Kidney (tissue), 13 donors: ENCODE measurements at regions not wholly inside any gene's neighbourhood (a gene's known extent, or its start where the extent isn't known, plus 50 kb on each side); places are given as distances from the start of the nearest gene placed in this dataset.

Experiments used
- DNase-seq, 5 donors: peaks; one replicate each; pipeline ENCODE4 v3.0.0-alpha.2; 2013 to 2020
- FAIRE-seq: peaks from 2 replicates; lab custom pipeline; 2012; peaks lifted over from hg19 to GRCh38; lab: Jason Lieb, UNC
- H3K27ac ChIP-seq, 2 donors: one replicate each; pipeline ENCODE4 v1.7.0; 2013; ENCODE audit warnings: low read depth in 2 of 2, low read length in 2 of 2, inconsistent platforms in 1 of 2
- H3K27me3 ChIP-seq: one replicate; pipeline ENCODE4 v1.7.1; 2013; ENCODE audit warnings: low read length, inconsistent platforms; ENCODE audit not compliant: control insufficient read depth, insufficient read depth
- H3K36me3 ChIP-seq, 3 donors: one replicate each; pipeline versions ENCODE4 v1.7.0 to v1.7.1; 2013; ENCODE audit warnings: low read length in 3 of 3, control low read depth in 1 of 3, inconsistent platforms in 1 of 3; ENCODE audit not compliant: insufficient read depth in 3 of 3, control insufficient read depth in 2 of 3
- H3K4me1 ChIP-seq, 3 donors: one replicate each; pipeline versions ENCODE4 v1.7.0 to v1.7.1; 2013; ENCODE audit warnings: low read length in 3 of 3, inconsistent platforms in 1 of 3, low read depth in 1 of 3; ENCODE audit not compliant: control insufficient read depth in 2 of 3, insufficient read depth in 2 of 3
- H3K4me3 ChIP-seq, 3 donors: one replicate each; pipeline versions ENCODE4 v1.7.0 to v1.8.1; 2013; ENCODE audit warnings: low read length in 3 of 3, control low read depth in 1 of 3, inconsistent platforms in 1 of 3
- H3K9ac ChIP-seq, 3 donors: one replicate each; pipeline versions ENCODE4 v1.7.0 to v1.7.1; 2013; ENCODE audit warnings: low read length in 3 of 3, control low read depth in 1 of 3, inconsistent platforms in 1 of 3
- H3K9me3 ChIP-seq, 3 donors: one replicate each; pipeline versions ENCODE4 v1.7.0 to v1.7.1; 2013; ENCODE audit warnings: low read length in 3 of 3, control low read depth in 1 of 3, inconsistent platforms in 1 of 3; ENCODE audit not compliant: control insufficient read depth in 2 of 3, insufficient read depth in 1 of 3
- intact Hi-C: fragments of 100-400 bp; cut with DNase I; formaldehyde crosslinking; loops from one replicate; pipeline ENCODE4 v1.11.1; 2022
- TF ChIP-seq, protein P1 (sequence below): IDR thresholded peaks from 3 replicates; pipeline ENCODE4 v1.5.1; 2012; ENCODE audit warnings: mild to moderate bottlenecking, moderate library complexity, borderline replicate concordance; ENCODE audit not compliant: insufficient read depth; ENCODE audit errors: extremely low read depth
- donor health status: control.
- donor health status: control.
- donor health status: control.
- donor health status: control.
- donor health status: control.
- donor health status: DM: yes; HTN: yes; CAD: no.
- donor health status: Normal renal cell carcinoma (clear cell type).

DNA sequence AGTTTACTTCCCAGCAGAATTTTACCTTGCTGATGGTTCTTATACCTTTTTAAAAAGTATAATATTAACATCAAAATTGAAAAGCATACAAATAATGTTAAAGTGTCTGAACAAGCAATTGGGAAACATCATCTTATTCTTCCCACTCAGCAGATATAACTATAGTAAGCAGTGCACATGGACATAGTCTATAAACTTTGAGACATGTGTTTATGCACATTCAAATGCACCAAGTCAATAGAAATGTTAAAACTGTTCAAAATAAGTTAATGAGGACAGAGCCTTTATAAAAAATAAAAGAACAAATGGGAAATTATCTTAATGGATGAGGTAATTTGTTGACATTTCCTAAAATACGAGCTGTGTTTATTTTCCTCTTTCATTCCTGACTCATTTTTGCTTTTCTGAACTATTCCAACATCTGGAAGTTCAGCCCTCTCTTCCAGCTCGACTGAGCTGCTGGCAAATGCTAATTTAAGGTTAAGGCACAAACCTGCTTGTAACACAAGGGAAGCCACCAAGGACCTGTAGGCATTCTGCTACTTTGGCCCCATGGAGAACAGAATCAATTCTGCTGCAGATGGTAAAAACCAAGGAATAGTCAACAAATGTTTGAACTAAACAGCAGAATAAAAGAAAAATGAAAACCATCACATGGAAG, 110.3 kb upstream of the MAP3K4 start:
- Histone ChIP-seq H3K4me1 (no peaks in the 10 kb centered on the region), H3K36me3 (no peaks in the 10 kb centered on the region), H3K4me3 (no peak overlapping the region), H3K27ac (no peak overlapping the region), H3K9ac (no peak overlapping the region), H3K9me3 (no peaks in the 10 kb centered on the region), H3K27me3 (no peaks in the 10 kb centered on the region)
- no peak for FAIRE-seq
- DNase-seq = no peak
- intact Hi-C loops = no loop called here
- TF ChIP-seq, protein P1, sequence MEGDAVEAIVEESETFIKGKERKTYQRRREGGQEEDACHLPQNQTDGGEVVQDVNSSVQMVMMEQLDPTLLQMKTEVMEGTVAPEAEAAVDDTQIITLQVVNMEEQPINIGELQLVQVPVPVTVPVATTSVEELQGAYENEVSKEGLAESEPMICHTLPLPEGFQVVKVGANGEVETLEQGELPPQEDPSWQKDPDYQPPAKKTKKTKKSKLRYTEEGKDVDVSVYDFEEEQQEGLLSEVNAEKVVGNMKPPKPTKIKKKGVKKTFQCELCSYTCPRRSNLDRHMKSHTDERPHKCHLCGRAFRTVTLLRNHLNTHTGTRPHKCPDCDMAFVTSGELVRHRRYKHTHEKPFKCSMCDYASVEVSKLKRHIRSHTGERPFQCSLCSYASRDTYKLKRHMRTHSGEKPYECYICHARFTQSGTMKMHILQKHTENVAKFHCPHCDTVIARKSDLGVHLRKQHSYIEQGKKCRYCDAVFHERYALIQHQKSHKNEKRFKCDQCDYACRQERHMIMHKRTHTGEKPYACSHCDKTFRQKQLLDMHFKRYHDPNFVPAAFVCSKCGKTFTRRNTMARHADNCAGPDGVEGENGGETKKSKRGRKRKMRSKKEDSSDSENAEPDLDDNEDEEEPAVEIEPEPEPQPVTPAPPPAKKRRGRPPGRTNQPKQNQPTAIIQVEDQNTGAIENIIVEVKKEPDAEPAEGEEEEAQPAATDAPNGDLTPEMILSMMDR = no peak

DNA sequence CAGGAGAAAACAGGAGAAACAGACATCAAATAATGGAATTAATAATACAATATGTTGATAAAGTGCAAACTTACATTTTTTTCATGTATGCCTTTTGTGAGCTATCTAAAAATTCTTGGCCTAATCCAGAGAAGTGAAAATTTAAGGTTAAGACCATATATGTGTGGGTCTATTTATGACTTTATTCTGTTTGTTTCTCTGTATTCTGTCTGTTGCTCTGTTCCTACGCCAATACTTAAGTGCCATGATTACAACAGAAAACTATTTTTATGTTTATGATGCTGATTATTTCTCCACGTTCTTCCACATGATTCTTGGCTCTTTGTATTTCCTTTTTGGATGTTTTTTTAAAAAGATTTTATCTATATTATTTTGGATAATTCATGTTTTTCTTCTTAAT, 109.6 kb upstream of the MAP3K4 start:
- H3K9ac ChIP-seq = no peak overlapping the region
- H3K9me3 ChIP-seq = no peaks in the 10 kb centered on the region
- H3K4me3 ChIP-seq = no peak overlapping the region
- DNase-seq = no peak
- intact Hi-C loops = no loop called here
- TF ChIP-seq, protein P1 = no peak
- H3K27me3 ChIP-seq = no peaks in the 10 kb centered on the region
- H3K36me3 ChIP-seq = no peaks in the 10 kb centered on the region
- FAIRE-seq = no peak
- no peaks in the 10 kb centered on the region for H3K4me1 ChIP-seq
- no peak overlapping the region for H3K27ac ChIP-seq

DNA sequence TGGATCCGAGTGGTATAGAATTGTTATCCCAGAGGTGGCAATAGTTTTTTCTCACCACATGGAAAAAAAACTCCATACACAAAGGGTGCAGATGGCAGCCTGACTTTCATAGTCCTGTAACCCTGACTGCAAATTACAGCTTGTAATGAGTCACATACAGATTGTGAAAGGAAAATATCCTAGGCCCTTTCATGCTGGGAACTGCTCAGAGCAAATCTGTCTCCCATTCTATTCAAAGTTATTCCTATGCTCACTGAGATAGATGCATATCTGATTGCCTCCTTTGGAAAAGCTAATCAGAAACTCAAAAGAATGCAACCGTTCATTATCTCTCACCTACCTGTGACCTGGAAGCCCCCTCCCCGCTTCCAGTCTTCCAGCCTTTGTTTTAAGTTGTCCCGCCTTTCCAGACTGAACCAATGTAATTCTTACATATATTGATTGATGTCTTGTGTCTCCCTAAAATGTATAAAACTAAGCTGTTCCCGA, 108.7 kb upstream of the MAP3K4 start:
- Histone ChIP-seq H3K4me3 (no peak overlapping the region), H3K36me3 (no peaks in the 10 kb centered on the region), H3K9me3 (no peaks in the 10 kb centered on the region), H3K27me3 (no peaks in the 10 kb centered on the region), H3K4me1 (no peaks in the 10 kb centered on the region), H3K9ac (no peak overlapping the region), H3K27ac (no peak overlapping the region)
- TF ChIP-seq, protein P1 = no peak
- FAIRE-seq = no peak
- no peak for DNase-seq
- intact Hi-C loops = no loop called here
